ENCODE measurements at regions not wholly inside any gene's neighbourhood (a gene's known extent, or its start where the extent isn't known, plus 50 kb on each side); places are given as distances from the start of the nearest gene placed in this dataset.

DNA sequence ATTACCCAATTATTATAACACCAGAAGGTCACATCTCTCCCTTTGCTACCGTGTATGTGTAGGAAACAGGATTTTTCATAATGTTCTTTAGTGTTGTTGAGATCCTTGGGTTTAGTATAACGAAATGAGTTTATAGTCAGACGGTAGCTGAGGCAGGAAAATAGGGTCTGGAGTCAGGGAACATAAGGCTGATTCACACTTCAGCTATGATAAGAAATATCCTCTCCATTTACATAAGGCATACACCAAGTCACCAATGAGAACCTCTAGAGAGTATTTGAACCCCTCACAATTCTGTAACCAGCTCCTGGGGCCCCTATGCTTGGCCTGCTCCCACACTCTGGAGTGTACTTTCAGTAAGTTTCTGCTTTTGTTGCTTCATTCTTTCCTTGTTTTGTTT is 58.9 kb upstream of the ANKH start:
- TF ChIP-seq EZH2phosphoT487 (IDR thresholded peaks at IDR 0.05; ENCODE audit: low read length) = no peak
- TF ChIP-seq, protein P1, sequence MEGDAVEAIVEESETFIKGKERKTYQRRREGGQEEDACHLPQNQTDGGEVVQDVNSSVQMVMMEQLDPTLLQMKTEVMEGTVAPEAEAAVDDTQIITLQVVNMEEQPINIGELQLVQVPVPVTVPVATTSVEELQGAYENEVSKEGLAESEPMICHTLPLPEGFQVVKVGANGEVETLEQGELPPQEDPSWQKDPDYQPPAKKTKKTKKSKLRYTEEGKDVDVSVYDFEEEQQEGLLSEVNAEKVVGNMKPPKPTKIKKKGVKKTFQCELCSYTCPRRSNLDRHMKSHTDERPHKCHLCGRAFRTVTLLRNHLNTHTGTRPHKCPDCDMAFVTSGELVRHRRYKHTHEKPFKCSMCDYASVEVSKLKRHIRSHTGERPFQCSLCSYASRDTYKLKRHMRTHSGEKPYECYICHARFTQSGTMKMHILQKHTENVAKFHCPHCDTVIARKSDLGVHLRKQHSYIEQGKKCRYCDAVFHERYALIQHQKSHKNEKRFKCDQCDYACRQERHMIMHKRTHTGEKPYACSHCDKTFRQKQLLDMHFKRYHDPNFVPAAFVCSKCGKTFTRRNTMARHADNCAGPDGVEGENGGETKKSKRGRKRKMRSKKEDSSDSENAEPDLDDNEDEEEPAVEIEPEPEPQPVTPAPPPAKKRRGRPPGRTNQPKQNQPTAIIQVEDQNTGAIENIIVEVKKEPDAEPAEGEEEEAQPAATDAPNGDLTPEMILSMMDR (IDR thresholded peaks at IDR 0.05; ENCODE audit: low read length) = no peak
- no peak for TF ChIP-seq EZH2 (optimal IDR thresholded peaks at IDR 0.05; ENCODE audit: low read depth, low read length)

All from MM.1S (cell line).